T-helper 2 cell treated with Interferon-gamma antibody and Interleukin-4, amounts not matched to agents 5 μg/mL and 100 μg/mL, for 36 hours (primary cell): ENCODE measurements at regions not wholly inside any gene's neighbourhood (a gene's known extent, or its start where the extent isn't known, plus 50 kb on each side); places are given as distances from the start of the nearest gene placed in this dataset.

Experiments
- DNase-seq: peaks from one replicate; pipeline ENCODE4 v3.0.0; 2021; ENCODE audit warnings: low spot score
- H3K27ac Mint-ChIP-seq: one replicate; pipeline ENCODE4 v1.8.0; 2021; ENCODE audit warnings: mild to moderate bottlenecking, mixed read lengths
- H3K27me3 Mint-ChIP-seq: one replicate; pipeline ENCODE4 v1.8.0; 2021; ENCODE audit warnings: low read depth, mixed read lengths
- H3K36me3 Mint-ChIP-seq: one replicate; pipeline ENCODE4 v1.8.0; 2021; ENCODE audit warnings: low read depth, mixed read lengths
- H3K4me1 Mint-ChIP-seq: one replicate; pipeline ENCODE4 v1.8.0; 2021; ENCODE audit warnings: low read depth, mixed read lengths
- H3K4me3 Mint-ChIP-seq: one replicate; pipeline ENCODE4 v1.8.0; 2022; ENCODE audit warnings: mild to moderate bottlenecking, moderate library complexity, mixed read lengths
- H3K9me3 Mint-ChIP-seq: one replicate; pipeline ENCODE4 v1.8.0; 2021; ENCODE audit warnings: mixed read lengths

DNA sequence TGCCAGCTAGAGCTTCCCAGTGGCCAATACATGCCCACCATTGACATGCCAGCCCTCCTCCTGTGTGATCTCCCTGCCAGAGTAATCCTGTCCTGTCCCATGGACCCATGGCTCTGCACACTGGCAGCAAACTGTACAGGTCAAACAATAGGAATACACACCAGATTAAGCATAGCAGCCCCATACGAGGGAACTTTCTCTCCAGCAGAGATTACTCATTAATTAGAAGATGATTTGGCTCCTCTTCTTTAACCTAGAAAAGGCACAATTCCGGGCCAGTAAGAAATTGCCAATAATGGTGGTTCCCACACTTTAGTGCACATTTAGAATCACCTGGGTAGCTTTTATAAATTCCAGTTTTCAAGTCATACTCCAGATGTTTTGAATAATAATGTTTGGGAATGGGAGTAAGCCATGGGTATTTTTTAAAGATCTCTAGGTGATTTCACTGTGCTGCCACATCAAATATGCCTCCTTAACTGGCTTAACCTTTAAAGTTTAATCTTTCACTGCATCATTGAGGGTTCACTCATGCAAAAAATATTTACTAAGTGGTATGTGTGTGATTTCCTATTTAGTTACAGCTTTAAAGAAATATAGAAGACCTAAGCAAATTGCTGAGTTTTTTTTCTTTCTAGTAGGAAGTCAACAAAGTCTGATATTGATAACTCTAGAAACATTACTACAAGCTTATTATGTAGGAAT is 277.6 kb upstream of the NWD2 start:
- Mint-ChIP-seq H3K9me3 (no peaks in the 10 kb centered on the region), H3K36me3 (no peaks in the 10 kb centered on the region), H3K27me3 (no peaks in the 10 kb centered on the region), H3K27ac (no peak overlapping the region), H3K4me3 (no peak overlapping the region), H3K4me1 (no peaks in the 10 kb centered on the region)
- no peak for DNase-seq

DNA sequence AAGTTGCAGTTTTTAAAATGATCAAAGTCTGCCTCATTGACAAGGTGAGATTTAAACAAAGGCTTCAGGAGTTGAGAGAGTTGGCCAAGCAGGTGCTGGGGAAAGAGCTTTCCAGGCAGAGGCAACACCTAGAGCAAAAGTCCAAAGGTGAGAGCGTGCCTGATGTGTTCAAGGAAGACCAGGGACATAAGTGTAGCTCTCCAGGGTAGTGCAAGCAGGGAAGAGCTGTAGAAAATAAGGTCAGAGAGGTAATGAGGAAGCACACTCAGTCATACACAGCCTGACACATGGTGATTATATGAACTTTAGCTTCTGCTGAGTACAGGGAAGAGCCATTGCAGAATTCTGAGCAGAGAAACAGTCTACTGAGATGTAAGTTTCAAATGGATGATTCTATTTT is 265.0 kb upstream of the NWD2 start:
- H3K4me3 Mint-ChIP-seq: no peak overlapping the region
- H3K9me3 Mint-ChIP-seq: no peaks in the 10 kb centered on the region
- H3K27ac Mint-ChIP-seq: no peak overlapping the region
- H3K36me3 Mint-ChIP-seq: no peaks in the 10 kb centered on the region
- no peaks in the 10 kb centered on the region for H3K27me3 Mint-ChIP-seq
- H3K4me1 Mint-ChIP-seq: no peaks in the 10 kb centered on the region
- no peak for DNase-seq

DNA sequence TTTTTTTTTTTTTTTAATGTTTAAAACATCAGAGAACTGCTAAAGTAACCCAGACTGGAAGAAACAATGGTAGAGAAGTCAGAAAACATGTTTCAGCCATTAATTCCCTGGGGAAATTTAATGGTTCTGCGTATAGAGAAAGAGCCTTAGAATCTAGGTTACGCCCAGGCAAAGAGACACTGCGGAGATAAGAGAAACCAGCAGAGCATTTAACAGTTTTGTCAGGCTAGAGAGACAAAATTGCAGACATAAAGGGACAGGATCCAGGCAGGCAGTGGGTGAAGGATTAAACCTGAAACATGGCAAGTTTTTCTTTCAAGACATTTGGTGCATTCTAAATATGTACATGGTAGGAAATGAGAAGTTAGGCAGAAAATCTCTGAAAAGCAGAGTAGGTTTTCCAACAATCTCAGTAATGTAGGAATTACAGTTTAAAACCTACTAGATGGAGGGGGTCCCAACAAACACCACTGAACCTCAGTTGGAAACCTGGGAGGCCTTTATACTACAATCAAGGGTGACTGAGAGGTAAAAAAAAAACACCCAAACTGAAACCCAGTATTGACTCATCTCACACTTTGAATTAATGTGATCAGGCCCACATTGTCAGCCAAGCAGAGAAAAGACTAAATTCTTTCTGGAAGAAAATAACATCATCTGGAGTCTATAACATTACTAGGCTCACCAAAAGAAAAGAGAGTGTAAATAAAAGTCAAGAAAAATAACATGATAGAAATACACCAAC is 254.2 kb upstream of the NWD2 start:
- DNase-seq: no peak
- H3K4me1 Mint-ChIP-seq: no peaks in the 10 kb centered on the region
- no peak overlapping the region for H3K4me3 Mint-ChIP-seq
- no peak overlapping the region for H3K27ac Mint-ChIP-seq
- H3K9me3 Mint-ChIP-seq: peaks cover 4% of the 10 kb centered on the region
- H3K36me3 Mint-ChIP-seq: no peaks in the 10 kb centered on the region
- H3K27me3 Mint-ChIP-seq: no peaks in the 10 kb centered on the region

DNA sequence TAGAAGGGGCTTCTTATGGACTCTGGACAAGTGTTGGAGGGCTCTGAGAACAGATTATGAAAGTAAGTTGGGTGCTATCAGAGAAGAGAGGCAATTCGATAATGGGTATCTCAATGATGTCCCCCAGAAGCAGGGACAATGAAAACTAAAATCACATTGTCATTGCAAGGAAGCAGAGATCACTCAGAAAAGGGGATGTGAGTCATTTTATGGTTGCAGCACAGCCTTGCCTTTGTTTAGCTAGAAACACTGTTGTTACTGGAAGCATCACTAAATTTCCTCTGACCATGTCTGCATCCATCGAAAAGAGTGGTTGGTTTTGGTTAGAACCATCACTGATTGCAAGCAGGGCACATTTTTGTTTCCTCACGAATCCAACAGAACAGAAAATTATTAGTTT is 246.8 kb upstream of the NWD2 start:
- H3K36me3 Mint-ChIP-seq: no peaks in the 10 kb centered on the region

DNA sequence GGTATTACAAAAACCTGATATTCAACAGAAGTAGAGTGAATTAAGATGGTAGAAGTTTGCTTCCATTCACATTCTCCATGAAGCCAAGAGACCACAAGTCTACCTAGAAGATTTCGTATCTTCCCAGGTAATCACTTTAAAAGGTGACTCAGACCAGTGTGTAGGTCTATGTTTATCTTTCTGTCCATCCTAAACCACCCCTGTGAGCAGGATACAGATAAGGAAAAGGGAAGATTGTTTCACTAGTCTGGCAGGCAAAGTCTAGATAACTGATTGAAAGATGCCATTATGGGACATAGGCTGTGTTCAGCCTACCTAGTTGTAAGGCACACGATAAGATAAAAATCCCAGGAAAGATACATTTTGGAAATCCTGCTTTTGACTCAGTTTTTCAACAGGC is 244.3 kb upstream of the NWD2 start:
- Mint-ChIP-seq H3K9me3 (peaks cover 7% of the 10 kb centered on the region), H3K4me3 (no peak overlapping the region), H3K4me1 (no peaks in the 10 kb centered on the region), H3K36me3 (no peaks in the 10 kb centered on the region), H3K27ac (no peak overlapping the region), H3K27me3 (no peaks in the 10 kb centered on the region)
- DNase-seq: no peak

More for the DNA sequence above, 246.8 kb upstream of the NWD2 start:
- Mint-ChIP-seq H3K27me3 (no peaks in the 10 kb centered on the region), H3K4me3 (no peak overlapping the region), H3K9me3 (peaks cover 5% of the 10 kb centered on the region), H3K4me1 (no peaks in the 10 kb centered on the region), H3K27ac (no peak overlapping the region)
- DNase-seq: no peak

DNA sequence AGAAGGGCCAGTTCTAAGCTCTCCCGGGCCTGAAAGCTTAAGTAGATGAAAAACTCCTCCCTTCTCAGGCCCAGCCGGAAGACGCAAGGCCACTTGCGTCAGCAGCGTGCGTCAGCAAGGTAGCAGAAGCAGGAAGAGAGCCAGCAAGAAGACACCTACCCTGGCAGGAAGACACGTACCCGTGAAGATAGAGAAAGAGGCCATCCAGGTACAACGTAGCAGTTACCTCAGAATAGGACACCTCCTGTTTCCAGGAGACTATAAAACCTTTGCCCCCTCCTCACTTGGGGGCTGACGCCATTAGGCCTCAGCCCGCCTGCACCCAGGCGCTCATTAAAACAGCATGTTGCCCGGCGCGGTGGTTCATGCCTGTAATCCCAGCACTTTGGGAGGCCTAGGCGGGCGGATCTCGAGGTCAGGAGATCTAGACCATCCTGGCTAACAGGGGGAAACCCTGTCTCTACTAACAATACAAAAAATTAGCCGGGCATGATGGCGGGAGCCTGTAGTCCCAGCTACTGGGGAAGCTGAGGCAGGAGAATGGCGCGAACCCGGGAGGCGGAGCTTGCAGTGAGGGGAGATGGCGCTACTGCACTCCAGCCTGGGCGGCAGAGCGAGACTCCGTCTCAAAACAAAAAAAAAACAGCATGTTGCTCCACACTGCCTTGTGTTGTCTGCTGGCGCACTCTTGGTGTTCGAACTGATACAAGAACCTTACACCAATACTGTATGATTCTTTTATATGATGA is 242.7 kb upstream of the NWD2 start:
- H3K4me3 Mint-ChIP-seq: no peak overlapping the region
- no peaks in the 10 kb centered on the region for H3K27me3 Mint-ChIP-seq
- H3K27ac Mint-ChIP-seq: no peak overlapping the region
- no peaks in the 10 kb centered on the region for H3K36me3 Mint-ChIP-seq
- no peak for DNase-seq
- H3K4me1 Mint-ChIP-seq: no peaks in the 10 kb centered on the region
- H3K9me3 Mint-ChIP-seq: peaks cover 7% of the 10 kb centered on the region

DNA sequence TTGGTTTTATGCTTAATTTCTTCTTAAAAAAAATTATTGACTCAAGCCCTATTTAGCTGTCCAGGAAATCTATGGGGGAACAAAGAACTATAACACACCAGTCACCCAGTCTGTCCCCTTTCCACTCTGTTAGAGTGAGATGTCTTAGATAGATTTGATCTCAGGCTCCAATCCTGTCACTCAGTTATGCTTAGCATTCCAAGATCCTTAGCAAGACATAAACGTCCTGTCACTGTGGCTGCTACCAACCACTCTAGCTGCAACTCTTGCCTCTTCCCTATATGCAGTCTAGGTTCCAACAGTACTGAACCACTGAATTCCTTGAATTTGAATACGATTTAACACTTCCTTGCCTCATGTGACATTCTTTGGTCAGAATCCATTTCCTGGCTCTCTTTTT is 241.9 kb upstream of the NWD2 start:
- Mint-ChIP-seq H3K9me3 (peaks cover 7% of the 10 kb centered on the region), H3K4me3 (no peak overlapping the region), H3K27me3 (no peaks in the 10 kb centered on the region), H3K36me3 (no peaks in the 10 kb centered on the region), H3K27ac (no peak overlapping the region), H3K4me1 (no peaks in the 10 kb centered on the region)
- DNase-seq: no peak

DNA sequence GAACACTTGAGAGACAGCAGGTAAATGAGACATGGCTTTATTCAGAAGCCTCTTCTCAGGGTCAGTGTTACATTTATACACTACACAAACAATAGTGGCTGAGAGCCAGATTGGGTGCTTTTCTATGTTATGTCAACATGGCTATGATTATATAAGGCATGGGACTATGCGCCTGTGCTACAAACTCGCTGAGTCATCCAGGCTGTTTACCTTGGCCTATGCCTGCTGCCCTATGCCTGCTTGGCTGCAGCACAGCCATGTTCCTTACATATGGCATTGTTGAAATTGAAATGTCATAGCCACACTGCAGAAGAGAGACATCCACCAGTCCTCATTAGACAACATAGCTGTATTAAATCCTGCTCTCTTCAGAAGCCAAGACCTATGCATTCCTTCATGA is 236.3 kb upstream of the NWD2 start:
- no peaks in the 10 kb centered on the region for H3K36me3 Mint-ChIP-seq
- no peak overlapping the region for H3K27ac Mint-ChIP-seq
- H3K4me3 Mint-ChIP-seq: no peak overlapping the region
- no peak for DNase-seq
- H3K4me1 Mint-ChIP-seq: no peaks in the 10 kb centered on the region
- H3K27me3 Mint-ChIP-seq: no peaks in the 10 kb centered on the region
- H3K9me3 Mint-ChIP-seq: no peaks in the 10 kb centered on the region

DNA sequence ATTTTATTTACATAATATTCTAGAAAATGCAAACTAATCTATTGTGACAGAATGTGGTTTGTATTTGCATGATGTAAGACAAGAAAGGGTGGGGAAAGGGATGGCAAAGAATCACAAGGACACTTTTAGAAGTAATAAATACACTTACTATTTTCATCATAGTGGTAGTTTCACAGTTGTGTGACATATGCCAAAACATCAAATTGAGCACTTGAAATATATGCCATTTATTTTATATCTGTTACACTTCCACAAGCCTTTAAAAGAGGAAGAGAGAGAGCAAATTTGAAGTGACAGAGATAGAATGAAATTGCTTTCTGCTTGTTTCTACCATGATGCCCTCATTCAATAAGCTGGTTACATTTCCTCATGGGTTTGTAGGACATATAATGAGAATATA is 230.0 kb upstream of the NWD2 start:
- no peaks in the 10 kb centered on the region for H3K4me1 Mint-ChIP-seq
- no peak overlapping the region for H3K27ac Mint-ChIP-seq
- no peak overlapping the region for H3K4me3 Mint-ChIP-seq
- no peaks in the 10 kb centered on the region for H3K27me3 Mint-ChIP-seq
- no peaks in the 10 kb centered on the region for H3K36me3 Mint-ChIP-seq
- no peaks in the 10 kb centered on the region for H3K9me3 Mint-ChIP-seq
- DNase-seq: no peak

DNA sequence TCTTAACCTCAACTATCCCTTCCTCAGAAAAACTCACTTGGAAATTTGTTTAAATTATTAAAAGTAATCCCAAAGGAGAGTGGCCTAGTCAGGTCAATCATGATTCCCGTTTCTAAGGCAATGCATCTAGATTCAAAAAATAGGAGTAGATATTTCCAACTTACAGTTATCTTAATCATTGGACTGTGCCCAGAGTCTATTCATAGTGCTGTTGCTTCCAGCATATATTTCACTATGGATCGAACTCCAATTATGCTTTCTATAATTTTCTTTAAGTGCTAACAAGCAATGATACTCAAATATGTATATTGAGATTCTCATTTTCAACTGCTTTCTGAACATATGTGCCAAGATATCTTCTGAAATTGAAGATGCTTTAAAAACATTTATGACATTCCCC is 229.2 kb upstream of the NWD2 start:
- Mint-ChIP-seq H3K27me3 (no peaks in the 10 kb centered on the region), H3K9me3 (no peaks in the 10 kb centered on the region), H3K36me3 (no peaks in the 10 kb centered on the region), H3K4me1 (no peaks in the 10 kb centered on the region), H3K4me3 (no peak overlapping the region), H3K27ac (no peak overlapping the region)
- DNase-seq: no peak

DNA sequence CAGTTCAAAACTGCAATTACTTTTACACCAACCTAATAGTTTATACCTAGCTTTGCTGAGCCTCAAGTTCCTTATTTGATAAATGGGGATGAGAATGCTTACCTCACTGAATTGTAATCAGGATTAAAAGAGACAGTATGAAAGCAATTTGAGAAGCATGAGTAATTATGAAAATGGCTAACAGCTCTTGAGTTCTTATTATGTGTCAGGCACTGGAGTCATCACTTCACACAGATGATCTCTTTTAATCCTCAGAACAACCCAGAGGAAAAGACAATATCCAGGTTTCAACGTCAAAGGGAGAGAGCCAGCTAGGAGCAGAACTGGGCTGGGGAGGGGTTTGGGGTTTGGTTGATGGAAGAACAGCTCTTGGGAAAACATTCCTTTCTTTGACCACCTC is 221.0 kb upstream of the NWD2 start:
- Mint-ChIP-seq H3K4me1 (no peaks in the 10 kb centered on the region), H3K27me3 (no peaks in the 10 kb centered on the region), H3K27ac (no peak overlapping the region), H3K36me3 (no peaks in the 10 kb centered on the region), H3K4me3 (no peak overlapping the region), H3K9me3 (peaks cover 4% of the 10 kb centered on the region)
- DNase-seq: no peak

DNA sequence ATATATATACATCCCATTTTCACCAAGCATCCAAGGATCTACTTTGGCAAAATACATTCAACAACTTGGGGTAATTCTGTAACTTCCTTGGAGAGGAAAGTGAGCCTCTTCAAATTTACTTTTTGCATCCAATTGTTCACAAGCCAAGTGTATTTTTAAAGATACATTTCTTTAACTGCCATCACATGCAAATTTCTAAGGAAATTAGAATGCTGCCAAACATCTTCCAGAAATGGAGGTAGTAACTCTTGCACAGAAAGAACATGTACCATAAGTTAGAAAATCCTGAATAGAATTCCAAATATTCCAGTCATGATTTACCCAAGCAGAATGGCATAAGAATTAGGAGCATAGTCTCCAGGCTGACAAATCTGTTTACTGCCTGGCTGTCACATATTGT is 220.5 kb upstream of the NWD2 start:
- no peak for DNase-seq
- Mint-ChIP-seq H3K9me3 (peaks cover 4% of the 10 kb centered on the region), H3K4me1 (no peaks in the 10 kb centered on the region)

DNA sequence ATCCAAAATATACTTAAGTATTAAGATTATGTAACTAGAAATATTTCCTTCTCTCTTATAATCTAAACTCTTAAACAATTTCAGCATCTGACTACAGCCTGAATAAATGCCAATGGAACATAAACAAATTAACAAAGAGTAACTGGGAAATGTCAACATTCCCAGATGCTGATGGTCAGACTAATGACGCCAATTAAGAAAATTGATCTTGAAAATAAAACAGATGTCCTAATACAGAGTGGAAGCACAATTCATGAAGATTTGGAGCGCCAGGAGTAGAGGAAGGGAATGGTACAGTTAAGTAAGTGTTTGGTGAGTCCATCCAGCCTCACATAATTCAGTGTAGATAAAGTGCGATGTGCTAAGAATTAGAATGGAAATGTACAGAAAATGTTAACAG is 203.7 kb upstream of the NWD2 start:
- no peaks in the 10 kb centered on the region for H3K27me3 Mint-ChIP-seq
- H3K27ac Mint-ChIP-seq: no peak overlapping the region
- H3K4me3 Mint-ChIP-seq: no peak overlapping the region
- no peaks in the 10 kb centered on the region for H3K9me3 Mint-ChIP-seq
- no peaks in the 10 kb centered on the region for H3K4me1 Mint-ChIP-seq
- DNase-seq: no peak
- no peaks in the 10 kb centered on the region for H3K36me3 Mint-ChIP-seq

More for the DNA sequence above, 220.5 kb upstream of the NWD2 start:
- Mint-ChIP-seq H3K4me3 (no peak overlapping the region), H3K27ac (no peak overlapping the region), H3K36me3 (no peaks in the 10 kb centered on the region), H3K27me3 (no peaks in the 10 kb centered on the region)

DNA sequence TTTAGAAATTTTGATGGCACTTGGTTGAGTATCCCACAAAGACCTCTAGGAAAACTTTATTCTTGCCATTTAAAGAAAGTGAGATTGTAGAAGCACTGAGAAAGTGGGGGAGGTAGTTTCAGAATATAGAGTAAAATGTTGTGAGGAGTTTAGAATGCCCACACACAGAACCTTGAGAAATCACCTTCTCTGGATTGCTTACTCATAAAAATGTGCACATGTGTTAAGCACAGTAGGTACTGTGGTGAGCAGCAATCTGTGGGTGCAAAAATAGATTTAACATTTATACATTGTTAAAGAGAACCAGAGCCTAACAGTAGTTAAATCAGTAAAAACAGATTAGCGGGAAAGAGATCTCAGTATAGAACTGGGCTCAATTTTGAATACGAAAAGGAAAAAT is 201.2 kb upstream of the NWD2 start:
- H3K9me3 Mint-ChIP-seq: no peaks in the 10 kb centered on the region
- DNase-seq: no peak
- no peaks in the 10 kb centered on the region for H3K4me1 Mint-ChIP-seq
- no peak overlapping the region for H3K27ac Mint-ChIP-seq
- H3K36me3 Mint-ChIP-seq: no peaks in the 10 kb centered on the region
- no peaks in the 10 kb centered on the region for H3K27me3 Mint-ChIP-seq
- H3K4me3 Mint-ChIP-seq: no peak overlapping the region
